NB4 (cell line): ENCODE measurements at regions not wholly inside any gene's neighbourhood (a gene's known extent, or its start where the extent isn't known, plus 50 kb on each side); places are given as distances from the start of the nearest gene placed in this dataset.

Experiments
- MYC ChIP-seq: IDR thresholded peaks from 2 replicates; pipeline ENCODE4 v1.6.1; 2011; ENCODE audit warnings: low read depth, low read length
- POLR2A ChIP-seq: IDR thresholded peaks from 2 replicates; pipeline ENCODE4 v1.6.1; 2011; ENCODE audit warnings: mild to moderate bottlenecking; ENCODE audit not compliant: insufficient read length; ENCODE audit errors: extremely low read depth
- TF ChIP-seq, protein P1 (sequence below): IDR thresholded peaks from one replicate; pipeline ENCODE4 v1.5.1; 2012; ENCODE audit warnings: low read depth, low read length
- TF ChIP-seq, protein P2 (sequence below): IDR thresholded peaks from 2 replicates; pipeline ENCODE4 v1.6.1; 2011; ENCODE audit warnings: low read depth, low read length

DNA sequence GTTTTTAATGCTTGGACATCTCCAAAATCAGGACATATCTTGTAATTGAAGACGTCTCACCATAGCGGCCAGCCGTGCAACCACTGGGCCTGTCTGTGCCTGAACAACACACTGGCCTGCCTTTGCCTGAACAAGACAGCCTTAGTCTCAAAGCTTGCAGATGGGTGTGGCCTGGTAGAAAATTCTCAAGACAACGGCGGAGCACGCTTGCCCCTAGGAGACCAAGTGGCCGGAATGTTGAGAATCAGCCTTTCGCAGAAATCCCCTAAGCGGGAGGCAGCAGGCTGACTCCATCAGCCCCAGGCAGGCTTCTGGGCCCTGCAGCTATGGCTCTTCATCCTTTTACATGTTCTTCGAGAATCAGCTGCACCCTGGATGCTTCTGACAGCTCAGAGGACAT is 98.0 kb upstream of the C1orf174 start:
- TF ChIP-seq POLR2A (no peak), MYC (no peak)
- TF ChIP-seq, protein P1, sequence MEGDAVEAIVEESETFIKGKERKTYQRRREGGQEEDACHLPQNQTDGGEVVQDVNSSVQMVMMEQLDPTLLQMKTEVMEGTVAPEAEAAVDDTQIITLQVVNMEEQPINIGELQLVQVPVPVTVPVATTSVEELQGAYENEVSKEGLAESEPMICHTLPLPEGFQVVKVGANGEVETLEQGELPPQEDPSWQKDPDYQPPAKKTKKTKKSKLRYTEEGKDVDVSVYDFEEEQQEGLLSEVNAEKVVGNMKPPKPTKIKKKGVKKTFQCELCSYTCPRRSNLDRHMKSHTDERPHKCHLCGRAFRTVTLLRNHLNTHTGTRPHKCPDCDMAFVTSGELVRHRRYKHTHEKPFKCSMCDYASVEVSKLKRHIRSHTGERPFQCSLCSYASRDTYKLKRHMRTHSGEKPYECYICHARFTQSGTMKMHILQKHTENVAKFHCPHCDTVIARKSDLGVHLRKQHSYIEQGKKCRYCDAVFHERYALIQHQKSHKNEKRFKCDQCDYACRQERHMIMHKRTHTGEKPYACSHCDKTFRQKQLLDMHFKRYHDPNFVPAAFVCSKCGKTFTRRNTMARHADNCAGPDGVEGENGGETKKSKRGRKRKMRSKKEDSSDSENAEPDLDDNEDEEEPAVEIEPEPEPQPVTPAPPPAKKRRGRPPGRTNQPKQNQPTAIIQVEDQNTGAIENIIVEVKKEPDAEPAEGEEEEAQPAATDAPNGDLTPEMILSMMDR = no peak
- TF ChIP-seq, protein P2, sequence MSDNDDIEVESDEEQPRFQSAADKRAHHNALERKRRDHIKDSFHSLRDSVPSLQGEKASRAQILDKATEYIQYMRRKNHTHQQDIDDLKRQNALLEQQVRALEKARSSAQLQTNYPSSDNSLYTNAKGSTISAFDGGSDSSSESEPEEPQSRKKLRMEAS = no peak
